ENCODE measurements at regions not wholly inside any gene's neighbourhood (a gene's known extent, or its start where the extent isn't known, plus 50 kb on each side); places are given as distances from the start of the nearest gene placed in this dataset.
A peak's percentile ranks its signal among the peaks of the same experiment; 100 is the strongest.

DNA sequence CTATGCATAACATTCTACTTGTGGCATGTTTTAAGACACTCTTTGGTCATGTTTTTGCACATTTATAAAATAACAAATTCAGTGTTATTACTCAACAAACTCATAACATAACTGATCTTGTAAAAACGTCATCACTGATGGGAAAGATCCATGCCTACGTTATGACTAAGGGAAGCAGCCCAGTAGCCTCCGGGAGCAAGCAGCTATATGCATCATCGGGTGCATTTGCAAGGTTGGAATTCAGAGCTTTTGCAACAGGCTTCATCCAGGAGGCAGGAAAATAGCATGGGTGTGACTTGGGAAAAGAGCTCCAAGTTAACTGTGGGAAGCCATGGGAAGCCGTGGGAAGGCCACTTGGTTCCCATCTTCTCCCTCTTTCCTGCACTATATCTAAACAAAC, 271.6 kb upstream of the SGK1 start:
- peak overlapping the region; percentile 30 for H3K27ac ChIP-seq

DNA sequence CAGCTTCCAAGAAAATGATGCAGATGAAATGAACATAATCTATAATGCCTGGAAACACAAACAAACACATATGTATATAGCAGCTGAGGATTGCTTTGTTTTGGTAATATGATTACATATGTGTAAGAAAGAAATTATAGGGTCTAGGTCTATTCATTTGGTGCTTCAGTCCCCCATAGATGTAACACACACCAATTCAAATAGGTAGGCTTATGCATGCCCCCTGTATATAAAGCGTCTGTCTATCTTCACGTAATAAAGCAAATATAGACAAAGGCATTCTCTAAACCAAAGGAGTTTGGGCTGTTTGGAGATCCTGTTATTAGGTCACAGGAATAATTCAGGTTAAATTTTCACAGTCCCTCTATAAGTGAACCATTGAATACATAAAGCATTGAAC, 270.4 kb upstream of the SGK1 start:
- WGBS: 98% methylated on average over 2 of the region's 2 CpGs
- H3K4me3 ChIP-seq: no peak overlapping the region
- no peaks in the 10 kb centered on the region for H3K9me3 ChIP-seq
- H3K27ac ChIP-seq: no peak overlapping the region
- H3K27me3 ChIP-seq: no peaks in the 10 kb centered on the region
- no peak for DNase-seq (ENCODE audit: low spot score in 2 of 2)
- no peak for TF ChIP-seq POLR2AphosphoS5 (IDR thresholded peaks at IDR 0.05)
- TF ChIP-seq EP300 (IDR thresholded peaks at IDR 0.05): no peak
- TF ChIP-seq POLR2A (IDR thresholded peaks at IDR 0.05): no peak
- TF ChIP-seq, protein P1, sequence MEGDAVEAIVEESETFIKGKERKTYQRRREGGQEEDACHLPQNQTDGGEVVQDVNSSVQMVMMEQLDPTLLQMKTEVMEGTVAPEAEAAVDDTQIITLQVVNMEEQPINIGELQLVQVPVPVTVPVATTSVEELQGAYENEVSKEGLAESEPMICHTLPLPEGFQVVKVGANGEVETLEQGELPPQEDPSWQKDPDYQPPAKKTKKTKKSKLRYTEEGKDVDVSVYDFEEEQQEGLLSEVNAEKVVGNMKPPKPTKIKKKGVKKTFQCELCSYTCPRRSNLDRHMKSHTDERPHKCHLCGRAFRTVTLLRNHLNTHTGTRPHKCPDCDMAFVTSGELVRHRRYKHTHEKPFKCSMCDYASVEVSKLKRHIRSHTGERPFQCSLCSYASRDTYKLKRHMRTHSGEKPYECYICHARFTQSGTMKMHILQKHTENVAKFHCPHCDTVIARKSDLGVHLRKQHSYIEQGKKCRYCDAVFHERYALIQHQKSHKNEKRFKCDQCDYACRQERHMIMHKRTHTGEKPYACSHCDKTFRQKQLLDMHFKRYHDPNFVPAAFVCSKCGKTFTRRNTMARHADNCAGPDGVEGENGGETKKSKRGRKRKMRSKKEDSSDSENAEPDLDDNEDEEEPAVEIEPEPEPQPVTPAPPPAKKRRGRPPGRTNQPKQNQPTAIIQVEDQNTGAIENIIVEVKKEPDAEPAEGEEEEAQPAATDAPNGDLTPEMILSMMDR (IDR thresholded peaks at IDR 0.05): no peak
- peaks cover 3% of the 10 kb centered on the region for H3K4me1 ChIP-seq
- no peaks in the 10 kb centered on the region for H3K36me3 ChIP-seq

More for the DNA sequence above, 271.6 kb upstream of the SGK1 start:
- Histone ChIP-seq H3K27me3 (no peaks in the 10 kb centered on the region), H3K36me3 (no peaks in the 10 kb centered on the region), H3K4me1 (peaks cover 3% of the 10 kb centered on the region), H3K4me3 (no peak overlapping the region), H3K9me3 (no peaks in the 10 kb centered on the region)
- DNase-seq (ENCODE audit: low spot score in 2 of 2): no peak
- TF ChIP-seq, protein P1 (IDR thresholded peaks at IDR 0.05): no peak
- TF ChIP-seq POLR2A (IDR thresholded peaks at IDR 0.05) (no peak), POLR2AphosphoS5 (IDR thresholded peaks at IDR 0.05) (no peak), EP300 (IDR thresholded peaks at IDR 0.05) (no peak)
- 55% methylated on average over 5 of the region's 5 CpGs for WGBS

DNA sequence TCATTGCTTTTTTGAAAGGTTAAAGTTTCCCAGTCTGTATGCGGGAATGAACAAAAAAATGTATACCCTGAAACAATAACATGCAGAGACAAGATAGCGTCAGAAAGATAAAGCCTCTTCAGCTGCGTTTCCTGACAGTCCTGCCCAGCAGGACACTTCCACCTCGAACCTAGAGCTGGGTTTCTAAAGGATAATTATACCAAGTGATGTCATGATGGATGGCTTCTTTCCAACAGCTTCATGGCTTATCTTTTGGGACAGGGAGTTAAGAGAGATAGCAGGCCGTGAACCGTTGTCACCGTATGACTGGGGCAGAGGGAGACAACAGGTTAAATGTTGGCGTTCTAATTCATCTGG, 267.6 kb upstream of the SGK1 start:
- no peak overlapping the region for H3K27ac ChIP-seq
- no peak for DNase-seq (ENCODE audit: low spot score in 2 of 2)
- no peak overlapping the region for H3K4me3 ChIP-seq
- H3K9me3 ChIP-seq: no peaks in the 10 kb centered on the region
- peaks cover 3% of the 10 kb centered on the region for H3K4me1 ChIP-seq
- no peak for TF ChIP-seq EP300 (IDR thresholded peaks at IDR 0.05)
- TF ChIP-seq POLR2A (IDR thresholded peaks at IDR 0.05): no peak
- TF ChIP-seq, protein P1 (IDR thresholded peaks at IDR 0.05): no peak
- no peak for TF ChIP-seq POLR2AphosphoS5 (IDR thresholded peaks at IDR 0.05)
- no peaks in the 10 kb centered on the region for H3K36me3 ChIP-seq
- WGBS: 61% methylated on average over 8 of the region's 8 CpGs
- H3K27me3 ChIP-seq: no peaks in the 10 kb centered on the region

DNA sequence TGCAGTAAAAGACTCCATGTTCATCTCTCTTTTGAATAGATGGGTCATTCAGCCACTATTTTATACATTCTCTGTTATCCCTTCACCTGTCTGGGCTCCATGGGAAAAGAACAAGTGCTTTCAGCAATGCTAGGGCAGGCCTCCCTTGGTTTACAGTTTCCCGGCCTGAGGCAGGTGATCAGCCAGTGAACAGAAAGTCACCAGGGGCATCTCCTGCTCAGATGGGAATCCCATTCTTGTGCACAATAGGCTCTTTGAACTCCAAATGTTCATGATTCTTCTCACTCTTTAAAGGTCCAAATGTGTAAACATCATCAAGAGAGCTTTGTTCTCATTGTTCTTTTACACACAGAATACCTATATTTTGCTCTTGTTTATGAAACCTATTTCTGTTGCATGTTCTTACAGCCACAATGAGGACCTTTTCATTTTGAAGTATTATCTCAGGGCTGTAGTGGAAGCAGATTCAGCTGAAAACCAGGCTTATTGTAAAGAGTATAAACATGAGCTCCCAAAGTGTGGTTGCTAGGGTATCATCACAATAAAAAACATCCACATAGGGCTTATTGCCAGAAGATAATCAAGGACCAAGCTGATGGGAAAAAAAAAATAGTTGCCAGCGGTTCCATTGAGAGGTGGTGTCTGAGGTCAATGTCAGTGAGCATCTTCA, 267.1 kb upstream of the SGK1 start:
- Histone ChIP-seq H3K36me3 (no peaks in the 10 kb centered on the region), H3K4me3 (no peak overlapping the region), H3K27ac (no peak overlapping the region), H3K27me3 (no peaks in the 10 kb centered on the region), H3K9me3 (no peaks in the 10 kb centered on the region), H3K4me1 (peaks cover 3% of the 10 kb centered on the region)
- DNase-seq (ENCODE audit: low spot score in 2 of 2): no peak
- TF ChIP-seq EP300 (IDR thresholded peaks at IDR 0.05): no peak
- no peak for TF ChIP-seq POLR2A (IDR thresholded peaks at IDR 0.05)
- TF ChIP-seq, protein P1 (IDR thresholded peaks at IDR 0.05): no peak
- no peak for TF ChIP-seq POLR2AphosphoS5 (IDR thresholded peaks at IDR 0.05)
- WGBS: 77% methylated on average over 2 of the region's 2 CpGs

DNA sequence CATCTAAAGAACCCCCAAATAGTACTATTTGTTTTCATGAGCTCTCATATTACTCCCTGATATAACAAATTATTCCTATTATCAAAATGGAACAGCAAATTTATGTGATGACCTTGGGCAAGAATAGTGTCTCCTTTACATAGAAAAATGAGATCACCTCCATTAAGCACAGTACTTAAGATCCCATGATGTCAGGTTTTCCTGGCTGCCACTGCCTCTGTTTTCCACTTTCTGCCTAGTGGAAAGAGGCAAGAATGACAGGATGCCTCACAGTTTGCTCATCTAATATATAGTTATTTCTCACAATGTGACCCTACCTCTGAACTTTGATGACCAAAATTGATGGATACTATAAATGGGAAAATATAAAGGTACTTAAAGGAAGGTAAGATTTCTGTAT, 260.1 kb upstream of the SGK1 start:
- Histone ChIP-seq H3K9me3 (no peaks in the 10 kb centered on the region), H3K36me3 (no peaks in the 10 kb centered on the region), H3K27me3 (no peaks in the 10 kb centered on the region), H3K4me1 (no peaks in the 10 kb centered on the region), H3K4me3 (no peak overlapping the region), H3K27ac (no peak overlapping the region)
- DNase-seq (ENCODE audit: low spot score in 2 of 2): no peak
- TF ChIP-seq POLR2A (IDR thresholded peaks at IDR 0.05) (no peak), EP300 (IDR thresholded peaks at IDR 0.05) (no peak), POLR2AphosphoS5 (IDR thresholded peaks at IDR 0.05) (no peak)
- TF ChIP-seq, protein P1 (IDR thresholded peaks at IDR 0.05): no peak

All from suprapubic skin (tissue), 4 donors.